Putamen (tissue), 1 donor: ENCODE measurements at regions not wholly inside any gene's neighbourhood (a gene's known extent, or its start where the extent isn't known, plus 50 kb on each side); places are given as distances from the start of the nearest gene placed in this dataset.

Experiments used
- DNase-seq: peaks from one replicate; pipeline ENCODE4 v3.0.0-alpha.2; 2016; ENCODE audit warnings: low spot score

- no peak for DNase-seq
Measured at GRCh38 chr14:62528296-62528695, 517.0 kb downstream of the KCNH5 start.

- DNase-seq = no peak
Measured at GRCh38 chr14:62532181-62532580, 513.1 kb downstream of the KCNH5 start.

- DNase-seq = no peak
Measured at GRCh38 chr14:62546862-62547474, 498.3 kb downstream of the KCNH5 start.

DNA sequence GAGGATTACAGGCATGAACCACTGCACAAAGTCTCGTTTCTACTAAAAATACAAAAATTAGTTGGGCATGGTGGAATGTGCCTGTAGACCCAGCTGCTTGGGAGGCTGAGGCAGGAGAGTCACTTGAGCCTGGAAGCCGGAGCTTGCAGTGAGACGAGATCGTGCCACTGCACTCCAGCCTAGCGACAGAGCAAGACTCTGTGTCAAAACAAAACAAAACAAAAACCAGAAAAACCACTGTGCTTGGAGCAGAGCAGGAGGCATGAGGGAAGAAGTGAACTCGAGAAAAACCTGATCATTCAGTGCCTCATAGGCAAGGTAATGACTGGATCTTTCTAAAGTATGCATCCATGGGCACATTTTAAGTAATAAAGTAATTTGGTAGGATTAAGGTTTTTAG, 487.8 kb downstream of the KCNH5 start:
- no peak for DNase-seq

DNA sequence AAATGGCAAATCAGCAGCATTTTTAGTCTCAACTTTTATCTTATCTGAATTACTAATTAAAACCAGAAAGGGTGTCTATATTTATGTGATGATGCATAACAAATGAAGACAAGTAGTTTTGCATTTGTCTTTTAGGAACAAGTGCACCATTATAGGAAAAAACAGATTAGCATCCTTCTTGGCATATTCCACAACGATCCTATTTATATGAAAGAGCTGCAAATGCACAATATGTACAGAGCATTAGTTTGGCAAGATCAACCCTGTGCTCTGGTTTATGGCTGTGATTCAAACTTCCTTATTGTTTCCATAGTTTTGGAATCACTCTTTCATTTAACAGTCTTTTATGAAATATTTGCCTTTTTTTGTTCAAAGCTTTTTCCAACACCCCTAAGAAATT, 486.8 kb downstream of the KCNH5 start:
- no peak for DNase-seq

GRCh38 chr14:62585247-62585646, 460.0 kb downstream of the KCNH5 start:
- no peak for DNase-seq

DNA sequence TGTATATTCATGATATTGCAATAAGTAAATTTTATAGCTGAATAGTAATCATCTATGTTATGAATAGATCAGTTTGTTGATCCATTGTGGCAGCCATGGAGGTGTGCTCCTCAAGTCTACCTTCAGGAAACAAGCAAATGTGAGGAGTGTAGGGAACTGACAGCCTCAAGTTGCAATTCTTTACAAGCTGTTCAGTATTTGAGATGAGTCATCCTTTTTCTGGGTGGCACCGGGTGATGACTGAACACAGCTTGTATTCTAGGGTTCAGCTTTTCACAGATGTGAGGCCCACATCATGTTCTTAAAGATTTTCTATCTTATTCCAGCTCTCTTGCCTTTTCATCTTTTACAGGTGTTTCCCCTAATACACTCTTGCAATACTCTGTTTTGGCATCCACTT, 452.4 kb downstream of the KCNH5 start:
- DNase-seq = peak; percentile 0

- no peak for DNase-seq
Measured at GRCh38 chr14:62597143-62597542, 448.1 kb downstream of the KCNH5 start.

DNA sequence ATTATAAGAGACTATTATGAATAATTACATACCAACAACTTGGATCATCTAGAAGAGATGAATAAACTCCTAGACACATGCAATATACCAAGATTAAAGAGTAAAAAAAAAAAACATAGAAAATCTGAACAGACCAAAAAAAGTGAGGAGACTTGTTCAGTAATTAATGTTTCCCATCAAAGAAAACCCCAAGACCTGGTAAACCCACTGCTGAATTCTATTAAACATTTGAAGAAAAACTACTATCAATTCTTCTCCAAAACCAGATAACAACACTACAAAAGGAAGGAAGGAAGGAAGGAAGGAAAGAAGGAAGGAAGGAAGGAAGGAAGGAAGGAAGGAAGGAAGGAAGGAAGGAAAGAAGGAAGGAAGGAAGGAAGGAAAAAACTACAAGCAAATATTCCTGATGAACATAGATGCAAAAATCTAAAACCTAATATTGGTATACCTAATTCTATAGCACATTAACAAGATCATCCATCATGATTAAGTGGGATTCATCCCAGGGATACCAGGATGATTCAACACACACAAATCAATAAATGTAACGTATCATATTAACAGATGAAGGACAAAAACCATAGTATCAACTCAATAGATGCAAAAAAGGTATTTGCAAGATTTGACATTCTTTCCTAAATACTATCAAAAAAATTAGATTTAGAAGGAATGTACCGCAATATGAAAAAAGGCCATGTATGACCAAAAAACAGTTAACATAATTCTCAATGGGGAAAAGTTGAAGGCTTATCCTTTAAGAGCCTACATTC, 445.5 kb downstream of the KCNH5 start:
- DNase-seq = no peak

GRCh38 chr14:62602712-62603111, 442.5 kb downstream of the KCNH5 start:
- no peak for DNase-seq

- no peak for DNase-seq
Measured at GRCh38 chr14:62604524-62604923, 440.7 kb downstream of the KCNH5 start.

- DNase-seq = no peak
Measured at GRCh38 chr14:62614122-62614521, 431.1 kb downstream of the KCNH5 start.

DNA sequence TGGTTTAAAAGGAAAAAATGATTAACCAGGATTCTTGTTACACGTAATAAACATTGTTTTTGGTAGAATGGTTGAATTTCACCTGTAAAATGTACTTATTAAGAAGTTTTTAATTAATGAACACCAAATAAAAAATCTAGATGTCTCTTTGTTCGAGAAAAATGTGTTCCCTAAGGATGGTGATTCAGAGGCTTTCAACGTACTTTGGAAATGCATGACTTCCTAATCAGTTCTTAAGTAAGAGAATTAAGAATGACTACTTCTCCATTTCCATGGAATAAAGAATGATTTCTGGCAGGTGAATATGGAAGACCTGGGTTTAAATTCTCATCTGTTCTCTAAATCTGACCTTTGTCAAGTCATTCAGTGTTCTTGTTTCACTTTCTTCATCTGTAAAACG, 428.6 kb downstream of the KCNH5 start:
- DNase-seq = no peak

DNA sequence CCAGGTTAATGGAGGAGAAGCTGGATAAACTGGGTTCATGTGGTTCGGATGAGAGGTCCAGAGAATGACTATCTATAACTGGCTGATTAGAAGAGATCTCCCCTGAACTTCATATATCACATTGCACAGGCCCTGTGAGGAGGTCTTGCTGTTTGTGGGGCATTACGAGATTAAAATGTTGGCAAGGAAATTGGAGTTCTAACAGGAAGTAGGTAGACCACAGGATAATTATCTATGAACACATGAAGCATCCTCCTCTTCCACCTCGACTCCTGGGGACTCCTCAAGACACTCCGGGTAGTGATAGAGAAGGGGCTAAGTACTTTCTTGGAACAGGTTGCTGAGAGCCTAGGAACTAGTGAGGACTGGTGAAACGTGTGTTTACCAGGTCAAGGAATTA, 418.8 kb downstream of the KCNH5 start:
- DNase-seq = no peak

GRCh38 chr14:62629176-62629725, 416.0 kb downstream of the KCNH5 start:
- DNase-seq = no peak

DNA sequence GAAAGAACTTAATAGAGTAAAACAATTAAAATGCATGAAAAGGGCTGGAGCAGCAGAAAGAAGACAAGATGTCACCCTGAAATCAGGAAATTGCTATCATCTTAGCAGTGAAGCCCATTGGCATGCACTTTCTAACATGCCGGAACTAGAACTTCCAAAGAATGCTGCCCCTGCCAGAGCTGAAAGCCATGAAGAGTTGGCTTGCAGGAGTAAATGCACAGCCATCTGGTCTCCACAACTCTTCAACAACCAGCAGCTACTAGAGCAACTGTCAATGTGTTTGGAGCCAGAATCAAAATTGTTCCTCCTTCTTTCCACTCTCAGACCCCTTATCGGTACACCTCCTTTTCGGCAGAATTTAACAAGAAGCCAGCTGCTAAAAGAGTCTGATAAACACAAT, 414.1 kb downstream of the KCNH5 start:
- no peak for DNase-seq

- DNase-seq = no peak
Measured at GRCh38 chr14:62632771-62633170, 412.5 kb downstream of the KCNH5 start.

DNA sequence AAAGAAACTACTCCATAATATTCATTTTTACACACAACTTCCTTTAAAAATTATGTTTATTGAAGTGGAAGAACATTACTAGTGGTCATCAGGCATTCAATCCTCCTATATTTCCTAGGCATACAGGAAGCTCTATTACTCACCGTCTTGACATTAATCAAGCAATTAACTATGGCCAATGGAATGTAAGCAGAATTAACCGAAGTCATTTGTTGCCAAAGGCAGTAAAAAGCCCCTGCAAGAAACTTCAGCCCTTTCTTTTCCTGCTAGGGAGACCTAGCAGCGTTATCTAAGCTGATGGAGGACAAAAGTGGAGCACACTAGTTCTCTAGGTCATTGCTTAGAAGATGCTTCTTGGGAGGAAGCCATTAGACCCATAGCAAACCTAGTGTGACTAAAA, 399.6 kb downstream of the KCNH5 start:
- no peak for DNase-seq
